Neural progenitor cell (in vitro differentiated cells): ENCODE measurements at regions not wholly inside any gene's neighbourhood (a gene's known extent, or its start where the extent isn't known, plus 50 kb on each side); places are given as distances from the start of the nearest gene placed in this dataset.

Source experiments
- DNase-seq: peaks from one replicate; pipeline ENCODE4 v3.0.0-alpha.2; 2016; ENCODE audit warnings: low spot score
- H2AFZ ChIP-seq: fragments of 200-600 bp; sonication (generic); replicated peaks from 2 replicates; pipeline ENCODE4 v1.6.1; 2016; ENCODE audit warnings: antibody characterized with exemption
- H3F3A ChIP-seq: fragments of 200-600 bp; sonication (generic); 2 replicates; pipeline ENCODE4 v1.6.1; 2016; ENCODE audit warnings: antibody characterized with exemption, low read depth
- H3K27ac ChIP-seq: fragments of 200-600 bp; sonication (generic); 2 replicates; pipeline ENCODE4 v1.5.1; 2016; ENCODE audit warnings: mild to moderate bottlenecking
- H3K27me3 ChIP-seq: fragments of 200-600 bp; sonication (generic); 2 replicates; pipeline ENCODE4 v1.6.1; 2016; ENCODE audit warnings: mild to moderate bottlenecking, moderate library complexity
- H3K36me3 ChIP-seq: fragments of 200-600 bp; sonication (generic); 2 replicates; pipeline ENCODE4 v1.5.1; 2016
- H3K4me1 ChIP-seq: fragments of 200-600 bp; sonication (generic); 2 replicates; pipeline ENCODE4 v1.6.1; 2016; ENCODE audit warnings: mixed run types
- H3K4me2 ChIP-seq: fragments of 200-600 bp; sonication (generic); 2 replicates; pipeline ENCODE4 v1.6.1; 2016
- H3K4me3 ChIP-seq: fragments of 200-600 bp; sonication (generic); 2 replicates; pipeline ENCODE4 v1.5.1; 2016
- H3K79me2 ChIP-seq: fragments of 200-600 bp; sonication (generic); 2 replicates; pipeline ENCODE4 v1.6.1; 2016; ENCODE audit warnings: low read depth
- H3K9ac ChIP-seq: fragments of 200-600 bp; sonication (generic); 2 replicates; pipeline ENCODE4 v1.6.1; 2016
- H3K9me3 ChIP-seq: fragments of 200-600 bp; sonication (generic); 2 replicates; pipeline ENCODE4 v1.5.1; 2016; ENCODE audit warnings: low read depth
- H4K20me1 ChIP-seq: fragments of 200-600 bp; sonication (generic); 2 replicates; pipeline ENCODE4 v1.6.1; 2016; ENCODE audit warnings: low read depth
- H3K27ac Mint-ChIP-seq: 3 replicates; pipeline ENCODE4 v1.8.0; 2021; ENCODE audit warnings: mixed read lengths
- H3K27me3 Mint-ChIP-seq: 2 replicates; pipeline ENCODE4 v1.8.0; 2022; ENCODE audit warnings: low read depth, mild to moderate bottlenecking, inconsistent platforms, moderate library complexity, mixed read lengths; ENCODE audit not compliant: insufficient read depth
- H3K36me3 Mint-ChIP-seq: 3 replicates; pipeline ENCODE4 v1.8.0; 2021; ENCODE audit warnings: mixed read lengths
- H3K4me1 Mint-ChIP-seq: 3 replicates; pipeline ENCODE4 v1.8.0; 2021; ENCODE audit warnings: mixed read lengths
- H3K4me3 Mint-ChIP-seq: 3 replicates; pipeline ENCODE4 v1.8.0; 2021; ENCODE audit warnings: mild to moderate bottlenecking, moderate library complexity, mixed read lengths
- H3K9me3 Mint-ChIP-seq: 3 replicates; pipeline ENCODE4 v1.8.0; 2020; ENCODE audit warnings: mixed read lengths
- CTCF ChIP-seq: fragments of 200-600 bp; sonication (generic); IDR thresholded peaks from 2 replicates; pipeline ENCODE4 v1.5.1; 2017; ENCODE audit warnings: antibody characterized with exemption, mild to moderate bottlenecking
- EZH2 ChIP-seq: fragments of 200-600 bp; sonication (generic); IDR thresholded peaks from 2 replicates; pipeline ENCODE4 v1.6.1; 2017; ENCODE audit warnings: antibody characterized with exemption, mild to moderate bottlenecking, moderate library complexity
- EZH2phosphoT487 ChIP-seq: fragments of 200-600 bp; sonication (generic); IDR thresholded peaks from 2 replicates; pipeline ENCODE4 v1.6.1; 2017; ENCODE audit warnings: antibody characterized with exemption

DNA sequence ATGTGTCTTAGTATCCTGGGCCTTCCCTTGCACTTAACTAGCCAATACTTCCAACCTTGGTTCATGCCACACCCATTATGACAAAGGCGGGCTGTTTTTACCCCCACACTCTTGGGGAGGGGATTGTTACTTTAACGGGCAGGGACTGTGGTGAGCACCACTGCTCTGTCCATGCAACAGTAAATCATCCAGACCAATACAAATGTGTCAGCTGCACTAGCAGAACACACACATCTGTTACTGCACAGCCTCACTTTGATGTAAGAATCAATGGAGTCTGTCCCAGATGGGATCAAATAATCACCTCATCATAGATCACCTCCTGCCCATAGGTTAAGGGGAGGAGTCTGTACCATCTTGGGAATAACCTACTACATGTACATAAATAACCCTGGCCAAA, 58.1 kb downstream of the NPAP1 start:
- Histone ChIP-seq H3K27ac (no peak overlapping the region), H4K20me1 (no peaks in the 10 kb centered on the region), H3K9me3 (peaks cover 9% of the 10 kb centered on the region), H3K4me1 (no peaks in the 10 kb centered on the region), H3K79me2 (no peaks in the 10 kb centered on the region), H2AFZ (no peak overlapping the region), H3F3A (no peaks in the 10 kb centered on the region), H3K36me3 (no peaks in the 10 kb centered on the region), H3K4me2 (no peak overlapping the region), H3K9ac (no peak overlapping the region), H3K4me3 (no peak overlapping the region), H3K27me3 (no peaks in the 10 kb centered on the region)
- H3K9me3 Mint-ChIP-seq = peaks cover 9% of the 10 kb centered on the region
- no peak overlapping the region for H3K4me3 Mint-ChIP-seq
- H3K4me1 Mint-ChIP-seq = no peaks in the 10 kb centered on the region
- TF ChIP-seq EZH2phosphoT487 = no peak
- no peak for TF ChIP-seq EZH2
- TF ChIP-seq CTCF = no peak
- no peaks in the 10 kb centered on the region for H3K27me3 Mint-ChIP-seq
- no peak for DNase-seq
- H3K36me3 Mint-ChIP-seq = no peaks in the 10 kb centered on the region
- no peak overlapping the region for H3K27ac Mint-ChIP-seq

DNA sequence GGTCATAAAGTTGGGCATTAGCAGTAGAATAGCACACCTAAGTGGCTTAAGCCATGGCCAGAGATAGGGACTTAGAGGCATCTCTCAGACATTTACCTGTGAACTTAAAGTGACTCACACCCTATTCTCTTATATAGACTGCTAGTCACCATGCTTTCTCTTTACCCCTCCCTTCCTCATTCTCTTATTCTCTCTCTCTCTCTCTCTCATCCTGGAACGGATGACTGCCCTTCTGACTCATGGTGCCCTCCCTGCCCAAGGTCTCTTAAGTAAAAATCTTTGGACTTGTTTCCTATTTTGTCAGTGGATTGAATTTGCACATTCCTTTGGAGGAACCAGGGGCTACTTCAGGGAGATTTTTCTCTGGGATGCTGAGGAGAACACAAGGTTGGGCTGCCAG, 58.8 kb downstream of the NPAP1 start:
- Histone ChIP-seq H3F3A (no peaks in the 10 kb centered on the region), H3K79me2 (no peaks in the 10 kb centered on the region), H3K27me3 (no peaks in the 10 kb centered on the region), H2AFZ (no peak overlapping the region), H3K27ac (no peak overlapping the region), H4K20me1 (no peaks in the 10 kb centered on the region), H3K4me2 (no peak overlapping the region), H3K4me1 (no peaks in the 10 kb centered on the region), H3K9ac (no peak overlapping the region), H3K4me3 (no peak overlapping the region), H3K36me3 (no peaks in the 10 kb centered on the region), H3K9me3 (peaks cover 9% of the 10 kb centered on the region)
- TF ChIP-seq CTCF (no peak), EZH2 (no peak), EZH2phosphoT487 (no peak)
- H3K4me1 Mint-ChIP-seq = no peaks in the 10 kb centered on the region
- H3K4me3 Mint-ChIP-seq = no peak overlapping the region
- no peak overlapping the region for H3K27ac Mint-ChIP-seq
- no peaks in the 10 kb centered on the region for H3K36me3 Mint-ChIP-seq
- DNase-seq = no peak
- H3K9me3 Mint-ChIP-seq = peaks cover 9% of the 10 kb centered on the region
- no peaks in the 10 kb centered on the region for H3K27me3 Mint-ChIP-seq

- Histone ChIP-seq H3K4me1 (no peaks in the 10 kb centered on the region), H4K20me1 (no peaks in the 10 kb centered on the region), H3K9ac (no peak overlapping the region), H3K9me3 (no peaks in the 10 kb centered on the region), H3K27ac (no peak overlapping the region), H3K36me3 (no peaks in the 10 kb centered on the region), H3K27me3 (no peaks in the 10 kb centered on the region), H3K79me2 (no peaks in the 10 kb centered on the region), H3K4me2 (no peak overlapping the region), H2AFZ (no peak overlapping the region), H3F3A (no peaks in the 10 kb centered on the region), H3K4me3 (no peak overlapping the region)
- H3K9me3 Mint-ChIP-seq = peaks cover 9% of the 10 kb centered on the region
- H3K27ac Mint-ChIP-seq = no peak overlapping the region
- TF ChIP-seq CTCF (peak; percentile 7), EZH2 (no peak), EZH2phosphoT487 (no peak)
- no peaks in the 10 kb centered on the region for H3K4me1 Mint-ChIP-seq
- no peaks in the 10 kb centered on the region for H3K36me3 Mint-ChIP-seq
- peaks cover 3% of the 10 kb centered on the region for H3K27me3 Mint-ChIP-seq
- no peak overlapping the region for H3K4me3 Mint-ChIP-seq
- DNase-seq = peak; percentile 38
Measured at GRCh38 chr15:24745290-24745689, 69.7 kb downstream of the NPAP1 start.

DNA sequence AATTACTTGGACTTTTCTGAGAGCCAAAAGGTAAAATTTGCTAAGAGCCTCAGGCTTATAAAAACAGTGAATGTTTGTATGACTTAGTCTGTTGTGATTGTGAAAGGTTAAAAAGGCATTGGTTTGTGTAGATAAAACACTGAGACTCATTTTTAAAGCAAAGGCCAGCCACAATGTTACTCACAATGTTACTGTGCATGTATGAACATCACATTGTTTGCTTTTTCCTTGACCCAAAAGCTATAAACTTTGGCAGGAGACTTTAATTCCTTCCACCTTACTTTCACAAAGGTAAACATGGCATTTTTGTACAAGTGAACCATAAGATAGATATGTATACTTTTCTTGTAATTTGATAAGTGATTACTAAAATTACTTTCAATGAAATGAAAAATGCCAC, 70.5 kb downstream of the NPAP1 start:
- Histone ChIP-seq H3K27ac (no peak overlapping the region), H2AFZ (no peak overlapping the region), H3K36me3 (no peaks in the 10 kb centered on the region), H3K9ac (no peak overlapping the region), H3K4me3 (no peak overlapping the region), H3K4me1 (no peaks in the 10 kb centered on the region), H3K27me3 (no peaks in the 10 kb centered on the region), H3K9me3 (no peaks in the 10 kb centered on the region), H3K79me2 (no peaks in the 10 kb centered on the region), H3K4me2 (no peak overlapping the region), H3F3A (no peaks in the 10 kb centered on the region), H4K20me1 (no peaks in the 10 kb centered on the region)
- H3K36me3 Mint-ChIP-seq = no peaks in the 10 kb centered on the region
- peaks cover 3% of the 10 kb centered on the region for H3K27me3 Mint-ChIP-seq
- H3K4me1 Mint-ChIP-seq = no peaks in the 10 kb centered on the region
- TF ChIP-seq EZH2phosphoT487 (no peak), CTCF (no peak), EZH2 (no peak)
- H3K27ac Mint-ChIP-seq = no peak overlapping the region
- DNase-seq = no peak
- no peak overlapping the region for H3K4me3 Mint-ChIP-seq
- H3K9me3 Mint-ChIP-seq = peaks cover 9% of the 10 kb centered on the region
